GM19372 (cell line): ENCODE measurements at regions not wholly inside any gene's neighbourhood (a gene's known extent, or its start where the extent isn't known, plus 50 kb on each side); places are given as distances from the start of the nearest gene placed in this dataset.
A peak's percentile ranks its signal among the peaks of the same experiment; 100 is the strongest.
"Not testable (repeated sequence)": the region's sequence is repeated elsewhere in the genome, so short reads cannot be mapped to it uniquely, and the experiment has no call there.

ENCODE experiments used
- ATAC-seq: cut with Tn5 transposase; IDR thresholded peaks from one replicate; pipeline ENCODE4 v1.9.1; 2021; ENCODE audit warnings: mild to moderate bottlenecking, low read depth, moderate library complexity; ENCODE audit not compliant: unreplicated experiment

- no peak for ATAC-seq
Measured at GRCh38 chr7:25069900-25070443, 55.1 kb downstream of the CYCS start.

- no peak for ATAC-seq
Measured at GRCh38 chr7:25068502-25069213, 56.4 kb downstream of the CYCS start.

- no peak for ATAC-seq
Measured at GRCh38 chr7:25067726-25068501, 57.1 kb downstream of the CYCS start.

- no peak for ATAC-seq
Measured at GRCh38 chr7:25066253-25066652, 58.8 kb downstream of the CYCS start.

GRCh38 chr7:25062380-25062779 lies 62.7 kb downstream of the CYCS start:
- no peak for ATAC-seq

- ATAC-seq = no peak
Measured at GRCh38 chr7:25060487-25061055, 64.5 kb downstream of the CYCS start.

- ATAC-seq = no peak
Measured at GRCh38 chr7:25059576-25059975, 65.5 kb downstream of the CYCS start.

GRCh38 chr7:25056368-25056767 lies 68.7 kb downstream of the CYCS start:
- ATAC-seq = no peak

- ATAC-seq = no peak
Measured at GRCh38 chr7:25055520-25056220, 69.4 kb downstream of the CYCS start.

GRCh38 chr7:25054819-25055519 lies 70.1 kb downstream of the CYCS start:
- no peak for ATAC-seq

GRCh38 chr7:25050223-25050622 lies 70.2 kb upstream of the OSBPL3 start:
- ATAC-seq = no peak

GRCh38 chr7:25048444-25048834 lies 68.5 kb upstream of the OSBPL3 start:
- no peak for ATAC-seq

GRCh38 chr7:25047571-25048443 lies 67.8 kb upstream of the OSBPL3 start:
- ATAC-seq = not testable (repeated sequence)

GRCh38 chr7:25037325-25037724 lies 57.3 kb upstream of the OSBPL3 start:
- no peak for ATAC-seq

- no peak for ATAC-seq
Measured at GRCh38 chr7:25035274-25035673, 55.3 kb upstream of the OSBPL3 start.

GRCh38 chr7:25034136-25034535 lies 54.2 kb upstream of the OSBPL3 start:
- no peak for ATAC-seq

- no peak for ATAC-seq
Measured at GRCh38 chr7:25032774-25033743, 53.1 kb upstream of the OSBPL3 start.

GRCh38 chr7:25031432-25031831 lies 51.5 kb upstream of the OSBPL3 start:
- ATAC-seq = peak; percentile 34
